ENCODE measurements at regions not wholly inside any gene's neighbourhood (a gene's known extent, or its start where the extent isn't known, plus 50 kb on each side); places are given as distances from the start of the nearest gene placed in this dataset.

DNA sequence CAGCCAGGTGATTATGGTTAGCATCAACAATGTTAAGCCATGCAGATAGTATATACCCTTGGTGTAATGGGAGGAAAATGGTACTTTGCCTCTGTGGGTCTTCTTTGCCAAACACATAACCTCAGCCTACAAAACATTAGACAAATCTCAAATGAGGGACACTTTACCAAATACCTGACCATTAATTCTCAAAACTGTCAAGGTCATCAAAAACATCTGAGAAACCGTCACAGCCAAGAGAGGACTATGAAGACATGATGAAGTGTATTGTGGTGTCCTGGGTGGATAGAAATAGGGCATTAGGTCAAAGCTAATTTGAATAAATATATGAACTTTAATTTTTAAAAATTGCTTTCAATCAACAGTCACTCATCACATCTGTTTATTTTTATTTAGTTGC is 1036.1 kb downstream of the AGBL1 start:
- no peaks in the 10 kb centered on the region for H3K36me3 Mint-ChIP-seq (ENCODE audit: insufficient read depth, unreplicated experiment)
- POLR2A ChIA-PET = no interaction called here
- intact Hi-C loops (cut with micrococcal nuclease) = no loop called here
- no TSS peak for BruUV-seq (replicated peaks)
- no peak overlapping the region for H3K4me3 Mint-ChIP-seq (ENCODE audit: unreplicated experiment)
- TF ChIP-seq, protein P1, sequence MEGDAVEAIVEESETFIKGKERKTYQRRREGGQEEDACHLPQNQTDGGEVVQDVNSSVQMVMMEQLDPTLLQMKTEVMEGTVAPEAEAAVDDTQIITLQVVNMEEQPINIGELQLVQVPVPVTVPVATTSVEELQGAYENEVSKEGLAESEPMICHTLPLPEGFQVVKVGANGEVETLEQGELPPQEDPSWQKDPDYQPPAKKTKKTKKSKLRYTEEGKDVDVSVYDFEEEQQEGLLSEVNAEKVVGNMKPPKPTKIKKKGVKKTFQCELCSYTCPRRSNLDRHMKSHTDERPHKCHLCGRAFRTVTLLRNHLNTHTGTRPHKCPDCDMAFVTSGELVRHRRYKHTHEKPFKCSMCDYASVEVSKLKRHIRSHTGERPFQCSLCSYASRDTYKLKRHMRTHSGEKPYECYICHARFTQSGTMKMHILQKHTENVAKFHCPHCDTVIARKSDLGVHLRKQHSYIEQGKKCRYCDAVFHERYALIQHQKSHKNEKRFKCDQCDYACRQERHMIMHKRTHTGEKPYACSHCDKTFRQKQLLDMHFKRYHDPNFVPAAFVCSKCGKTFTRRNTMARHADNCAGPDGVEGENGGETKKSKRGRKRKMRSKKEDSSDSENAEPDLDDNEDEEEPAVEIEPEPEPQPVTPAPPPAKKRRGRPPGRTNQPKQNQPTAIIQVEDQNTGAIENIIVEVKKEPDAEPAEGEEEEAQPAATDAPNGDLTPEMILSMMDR (IDR thresholded peaks at IDR 0.05; ENCODE audit: unreplicated experiment) = no peak
- no peak for DNase-seq (ENCODE audit: unreplicated experiment)
- CTCF ChIA-PET = no interaction called here
- no peaks in the 10 kb centered on the region for H3K27me3 Mint-ChIP-seq (ENCODE audit: insufficient read depth, unreplicated experiment)
- H3K9me3 Mint-ChIP-seq (ENCODE audit: unreplicated experiment) = no peaks in the 10 kb centered on the region
- peaks cover 6% of the 10 kb centered on the region for H3K4me1 Mint-ChIP-seq (ENCODE audit: insufficient read depth, unreplicated experiment)
- no peak overlapping the region for H3K27ac Mint-ChIP-seq (ENCODE audit: low read depth, unreplicated experiment)

DNA sequence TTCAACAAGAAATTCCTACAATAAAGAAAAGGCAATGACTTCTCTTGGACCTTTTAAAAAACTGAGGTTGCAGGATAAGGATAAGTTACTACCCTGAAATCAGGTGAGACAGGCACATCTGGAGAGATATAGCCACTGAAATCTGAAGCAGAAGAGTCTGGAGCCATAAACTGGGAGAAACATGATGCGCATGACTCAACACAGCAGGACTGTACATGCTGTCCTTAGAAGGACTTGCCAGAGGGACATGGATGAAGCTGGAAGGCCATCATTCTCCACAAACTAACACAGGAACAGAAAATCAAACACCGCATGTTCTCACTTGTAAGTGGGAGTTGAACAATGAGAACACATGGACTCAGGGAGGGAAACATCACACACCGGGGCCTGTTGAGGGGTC is 1020.2 kb downstream of the AGBL1 start:
- Mint-ChIP-seq H3K27ac (ENCODE audit: low read depth, unreplicated experiment) (peak overlapping the region; percentile 40), H3K9me3 (ENCODE audit: unreplicated experiment) (no peaks in the 10 kb centered on the region), H3K27me3 (ENCODE audit: insufficient read depth, unreplicated experiment) (no peaks in the 10 kb centered on the region), H3K4me3 (ENCODE audit: unreplicated experiment) (no peak overlapping the region), H3K36me3 (ENCODE audit: insufficient read depth, unreplicated experiment) (no peaks in the 10 kb centered on the region), H3K4me1 (ENCODE audit: insufficient read depth, unreplicated experiment) (peaks cover 13% of the 10 kb centered on the region)
- TF ChIP-seq, protein P1 (IDR thresholded peaks at IDR 0.05; ENCODE audit: unreplicated experiment) = no peak
- intact Hi-C loops (cut with micrococcal nuclease) = no loop called here
- BruUV-seq (replicated peaks) = no TSS peak
- CTCF ChIA-PET = interaction anchor here (0.6 kb wide), 1 partner anchor 467 kb away, joined by 4 read pairs; no protein-coding TSS in a partner anchor
- no peak for DNase-seq (ENCODE audit: unreplicated experiment)
- POLR2A ChIA-PET = interaction anchor here (0.6 kb wide), 1 partner anchor 12 kb away, joined by 3 read pairs; no protein-coding TSS in a partner anchor

DNA sequence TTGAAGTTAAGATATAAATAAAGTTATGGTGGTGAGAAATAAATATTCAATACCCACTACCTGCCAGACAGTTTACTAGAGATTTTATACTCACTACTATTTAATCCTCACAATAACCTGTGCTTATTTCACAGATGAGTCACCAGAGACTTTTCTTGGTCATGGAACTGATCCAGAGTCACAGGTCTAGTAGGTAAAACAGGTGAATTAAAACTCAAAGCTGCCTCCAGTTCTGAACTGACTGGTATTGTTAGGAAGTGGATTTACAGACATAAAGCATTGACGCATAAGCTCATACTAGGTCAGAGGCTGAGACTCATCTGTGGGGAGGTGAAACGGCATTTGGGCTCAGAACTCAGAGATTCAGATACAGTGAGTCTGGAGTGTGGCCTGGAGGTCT is 1009.9 kb downstream of the AGBL1 start:
- ChIA-PET CTCF (no interaction called here), POLR2A (no interaction called here)
- H3K36me3 Mint-ChIP-seq (ENCODE audit: insufficient read depth, unreplicated experiment) = no peaks in the 10 kb centered on the region
- no TSS peak for BruUV-seq (replicated peaks)
- H3K4me1 Mint-ChIP-seq (ENCODE audit: insufficient read depth, unreplicated experiment) = no peaks in the 10 kb centered on the region
- intact Hi-C loops (cut with micrococcal nuclease) = no loop called here
- no peaks in the 10 kb centered on the region for H3K27me3 Mint-ChIP-seq (ENCODE audit: insufficient read depth, unreplicated experiment)
- peak; percentile 0 for DNase-seq (ENCODE audit: unreplicated experiment)
- H3K4me3 Mint-ChIP-seq (ENCODE audit: unreplicated experiment) = no peak overlapping the region
- no peak overlapping the region for H3K27ac Mint-ChIP-seq (ENCODE audit: low read depth, unreplicated experiment)
- TF ChIP-seq, protein P1 (IDR thresholded peaks at IDR 0.05; ENCODE audit: unreplicated experiment) = no peak
- no peaks in the 10 kb centered on the region for H3K9me3 Mint-ChIP-seq (ENCODE audit: unreplicated experiment)

DNA sequence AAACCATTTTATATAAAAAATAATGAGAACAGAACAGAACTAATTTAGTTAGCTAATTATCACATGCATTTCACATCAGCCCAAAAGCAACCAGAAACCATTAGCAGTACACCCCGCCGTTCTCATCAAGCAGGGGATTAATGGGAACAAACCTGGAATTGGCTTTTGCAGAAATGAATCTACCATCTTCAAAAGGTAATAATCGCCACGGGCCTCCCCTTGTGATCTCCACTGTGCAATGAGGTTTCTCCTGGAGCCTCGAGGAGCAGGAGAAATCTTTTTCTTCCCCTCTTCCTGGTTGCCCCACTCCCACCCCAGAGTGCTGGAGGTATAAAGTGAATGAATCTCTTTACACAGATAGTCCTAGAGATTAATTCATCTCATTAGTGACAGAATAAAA is 1003.5 kb downstream of the AGBL1 start:
- CTCF ChIA-PET = no interaction called here
- DNase-seq (ENCODE audit: unreplicated experiment) = no peak
- Mint-ChIP-seq H3K4me3 (ENCODE audit: unreplicated experiment) (no peak overlapping the region), H3K27ac (ENCODE audit: low read depth, unreplicated experiment) (no peak overlapping the region), H3K9me3 (ENCODE audit: unreplicated experiment) (no peaks in the 10 kb centered on the region), H3K36me3 (ENCODE audit: insufficient read depth, unreplicated experiment) (no peaks in the 10 kb centered on the region), H3K27me3 (ENCODE audit: insufficient read depth, unreplicated experiment) (no peaks in the 10 kb centered on the region), H3K4me1 (ENCODE audit: insufficient read depth, unreplicated experiment) (no peaks in the 10 kb centered on the region)
- TF ChIP-seq, protein P1 (IDR thresholded peaks at IDR 0.05; ENCODE audit: unreplicated experiment) = no peak
- BruUV-seq (replicated peaks) = no TSS peak
- POLR2A ChIA-PET = no interaction called here
- intact Hi-C loops (cut with micrococcal nuclease) = no loop called here

All from MCF 10A (cell line).